Mucosa of stomach (tissue), 1 donor: ENCODE measurements at regions not wholly inside any gene's neighbourhood (a gene's known extent, or its start where the extent isn't known, plus 50 kb on each side); places are given as distances from the start of the nearest gene placed in this dataset.

Source experiments
- H3K27me3 ChIP-seq: one replicate; pipeline ENCODE4 v1.7.0; 2013; ENCODE audit warnings: mild to moderate bottlenecking, low read length; ENCODE audit not compliant: control insufficient read depth, insufficient read depth
- H3K36me3 ChIP-seq: one replicate; pipeline ENCODE4 v1.7.0; 2013; ENCODE audit warnings: low read length; ENCODE audit not compliant: control insufficient read depth, insufficient read depth
- H3K4me1 ChIP-seq: one replicate; pipeline ENCODE4 v1.7.0; 2013; ENCODE audit warnings: mild to moderate bottlenecking, low read length; ENCODE audit not compliant: control insufficient read depth, insufficient read depth
- H3K4me3 ChIP-seq: one replicate; pipeline ENCODE4 v1.7.0; 2013; ENCODE audit warnings: low read length
- H3K9ac ChIP-seq: one replicate; pipeline ENCODE4 v1.7.0; 2013; ENCODE audit warnings: mild to moderate bottlenecking, low read length, moderate library complexity
- H3K9me3 ChIP-seq: one replicate; pipeline ENCODE4 v1.7.0; 2013; ENCODE audit warnings: mild to moderate bottlenecking, low read length, moderate library complexity; ENCODE audit not compliant: control insufficient read depth
- donor health status: Pancreatic carcinoma.

- H3K9me3 ChIP-seq: no peaks in the 10 kb centered on the region
- H3K4me1 ChIP-seq: peaks cover 8% of the 10 kb centered on the region
- H3K36me3 ChIP-seq: no peaks in the 10 kb centered on the region
- no peak overlapping the region for H3K9ac ChIP-seq
- H3K4me3 ChIP-seq: no peak overlapping the region
- no peaks in the 10 kb centered on the region for H3K27me3 ChIP-seq
Measured at GRCh38 chr2:18094277-18094676, 215.8 kb downstream of the KCNS3 start.

GRCh38 chr2:18093196-18093595 lies 214.7 kb downstream of the KCNS3 start:
- Histone ChIP-seq H3K4me1 (peaks cover 8% of the 10 kb centered on the region), H3K4me3 (no peak overlapping the region), H3K36me3 (no peaks in the 10 kb centered on the region), H3K9ac (no peak overlapping the region), H3K27me3 (no peaks in the 10 kb centered on the region), H3K9me3 (no peaks in the 10 kb centered on the region)

GRCh38 chr2:18092760-18093159 lies 214.3 kb downstream of the KCNS3 start:
- H3K4me3 ChIP-seq: no peak overlapping the region
- H3K4me1 ChIP-seq: peaks cover 8% of the 10 kb centered on the region
- H3K9ac ChIP-seq: no peak overlapping the region
- H3K27me3 ChIP-seq: no peaks in the 10 kb centered on the region
- H3K9me3 ChIP-seq: no peaks in the 10 kb centered on the region
- H3K36me3 ChIP-seq: no peaks in the 10 kb centered on the region

- Histone ChIP-seq H3K4me1 (no peaks in the 10 kb centered on the region), H3K4me3 (no peak overlapping the region), H3K9me3 (no peaks in the 10 kb centered on the region), H3K9ac (no peak overlapping the region), H3K36me3 (no peaks in the 10 kb centered on the region), H3K27me3 (no peaks in the 10 kb centered on the region)
Measured at GRCh38 chr2:18085593-18085992, 207.1 kb downstream of the KCNS3 start.

- H3K36me3 ChIP-seq: no peaks in the 10 kb centered on the region
- no peak overlapping the region for H3K4me3 ChIP-seq
- H3K4me1 ChIP-seq: no peaks in the 10 kb centered on the region
- H3K9ac ChIP-seq: no peak overlapping the region
- H3K27me3 ChIP-seq: no peaks in the 10 kb centered on the region
- no peaks in the 10 kb centered on the region for H3K9me3 ChIP-seq
Measured at GRCh38 chr2:18084376-18084775, 205.9 kb downstream of the KCNS3 start.

- H3K36me3 ChIP-seq: no peaks in the 10 kb centered on the region
- H3K9me3 ChIP-seq: no peaks in the 10 kb centered on the region
- no peak overlapping the region for H3K4me3 ChIP-seq
- no peak overlapping the region for H3K9ac ChIP-seq
- no peaks in the 10 kb centered on the region for H3K4me1 ChIP-seq
- no peaks in the 10 kb centered on the region for H3K27me3 ChIP-seq
Measured at GRCh38 chr2:18083806-18084205, 205.3 kb downstream of the KCNS3 start.

GRCh38 chr2:18078216-18078615 lies 199.7 kb downstream of the KCNS3 start:
- Histone ChIP-seq H3K27me3 (no peaks in the 10 kb centered on the region), H3K36me3 (no peaks in the 10 kb centered on the region), H3K4me1 (no peaks in the 10 kb centered on the region), H3K9ac (no peak overlapping the region), H3K9me3 (no peaks in the 10 kb centered on the region), H3K4me3 (no peak overlapping the region)

GRCh38 chr2:18077704-18078103 lies 199.2 kb downstream of the KCNS3 start:
- H3K36me3 ChIP-seq: no peaks in the 10 kb centered on the region
- no peaks in the 10 kb centered on the region for H3K27me3 ChIP-seq
- no peak overlapping the region for H3K4me3 ChIP-seq
- H3K9ac ChIP-seq: no peak overlapping the region
- no peaks in the 10 kb centered on the region for H3K4me1 ChIP-seq
- H3K9me3 ChIP-seq: no peaks in the 10 kb centered on the region

GRCh38 chr2:18077231-18077630 lies 198.8 kb downstream of the KCNS3 start:
- H3K9me3 ChIP-seq: no peaks in the 10 kb centered on the region

GRCh38 chr2:18074476-18074875 lies 196.0 kb downstream of the KCNS3 start:
- H3K4me1 ChIP-seq: no peaks in the 10 kb centered on the region

More at GRCh38 chr2:18077231-18077630, 198.8 kb downstream of the KCNS3 start:
- no peaks in the 10 kb centered on the region for H3K4me1 ChIP-seq
- H3K36me3 ChIP-seq: no peaks in the 10 kb centered on the region
- no peaks in the 10 kb centered on the region for H3K27me3 ChIP-seq
- H3K9ac ChIP-seq: no peak overlapping the region
- H3K4me3 ChIP-seq: no peak overlapping the region

GRCh38 chr2:18073601-18074000 lies 195.1 kb downstream of the KCNS3 start:
- Histone ChIP-seq H3K4me1 (no peaks in the 10 kb centered on the region), H3K4me3 (no peak overlapping the region), H3K27me3 (no peaks in the 10 kb centered on the region), H3K9me3 (no peaks in the 10 kb centered on the region), H3K9ac (no peak overlapping the region), H3K36me3 (no peaks in the 10 kb centered on the region)

More at GRCh38 chr2:18074476-18074875, 196.0 kb downstream of the KCNS3 start:
- H3K36me3 ChIP-seq: no peaks in the 10 kb centered on the region
- no peak overlapping the region for H3K9ac ChIP-seq
- H3K27me3 ChIP-seq: no peaks in the 10 kb centered on the region
- H3K9me3 ChIP-seq: no peaks in the 10 kb centered on the region
- H3K4me3 ChIP-seq: no peak overlapping the region

GRCh38 chr2:18067588-18068384 lies 189.3 kb downstream of the KCNS3 start:
- H3K4me1 ChIP-seq: peaks cover 5% of the 10 kb centered on the region
- no peaks in the 10 kb centered on the region for H3K36me3 ChIP-seq
- no peaks in the 10 kb centered on the region for H3K9me3 ChIP-seq
- H3K9ac ChIP-seq: no peak overlapping the region
- H3K4me3 ChIP-seq: no peak overlapping the region
- H3K27me3 ChIP-seq: no peaks in the 10 kb centered on the region
